Amniotic stem cell (primary cell): ENCODE measurements at regions not wholly inside any gene's neighbourhood (a gene's known extent, or its start where the extent isn't known, plus 50 kb on each side); places are given as distances from the start of the nearest gene placed in this dataset.

Experiments used
- DNase-seq: peaks from one replicate; lab custom pipeline; 2025; lab: John Stamatoyannopoulos, UW

DNA sequence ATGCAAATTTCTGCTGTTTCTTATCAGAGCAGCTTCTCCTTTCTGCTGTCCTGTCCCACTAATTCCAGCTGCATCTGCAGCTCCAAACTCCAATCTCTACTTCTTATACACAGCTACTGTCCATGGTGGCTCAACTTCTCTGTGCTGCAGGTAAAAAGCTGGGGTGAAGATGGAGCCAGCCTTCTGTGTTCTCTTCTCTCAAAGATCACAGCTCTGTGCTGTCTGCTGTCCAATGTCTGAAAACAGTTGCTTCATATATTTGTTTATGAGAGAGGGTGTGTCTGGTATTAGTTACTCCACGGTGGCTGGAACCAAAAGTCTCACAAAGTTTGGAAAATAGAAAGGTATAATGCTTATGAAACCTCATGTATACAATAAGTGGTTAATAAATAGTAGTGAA is 445.8 kb upstream of the TBX3 start:
- no peak for DNase-seq

GRCh38 chr12:115121053-115121452 is 437.1 kb upstream of the TBX3 start:
- DNase-seq, result no peak

- no peak for DNase-seq
These were observed 434.3 kb upstream of the TBX3 start for GRCh38 chr12:115118177-115118724.

GRCh38 chr12:115114140-115114539 is 430.2 kb upstream of the TBX3 start:
- no peak for DNase-seq

GRCh38 chr12:115109863-115110262 is 425.9 kb upstream of the TBX3 start:
- DNase-seq, result no peak

DNA sequence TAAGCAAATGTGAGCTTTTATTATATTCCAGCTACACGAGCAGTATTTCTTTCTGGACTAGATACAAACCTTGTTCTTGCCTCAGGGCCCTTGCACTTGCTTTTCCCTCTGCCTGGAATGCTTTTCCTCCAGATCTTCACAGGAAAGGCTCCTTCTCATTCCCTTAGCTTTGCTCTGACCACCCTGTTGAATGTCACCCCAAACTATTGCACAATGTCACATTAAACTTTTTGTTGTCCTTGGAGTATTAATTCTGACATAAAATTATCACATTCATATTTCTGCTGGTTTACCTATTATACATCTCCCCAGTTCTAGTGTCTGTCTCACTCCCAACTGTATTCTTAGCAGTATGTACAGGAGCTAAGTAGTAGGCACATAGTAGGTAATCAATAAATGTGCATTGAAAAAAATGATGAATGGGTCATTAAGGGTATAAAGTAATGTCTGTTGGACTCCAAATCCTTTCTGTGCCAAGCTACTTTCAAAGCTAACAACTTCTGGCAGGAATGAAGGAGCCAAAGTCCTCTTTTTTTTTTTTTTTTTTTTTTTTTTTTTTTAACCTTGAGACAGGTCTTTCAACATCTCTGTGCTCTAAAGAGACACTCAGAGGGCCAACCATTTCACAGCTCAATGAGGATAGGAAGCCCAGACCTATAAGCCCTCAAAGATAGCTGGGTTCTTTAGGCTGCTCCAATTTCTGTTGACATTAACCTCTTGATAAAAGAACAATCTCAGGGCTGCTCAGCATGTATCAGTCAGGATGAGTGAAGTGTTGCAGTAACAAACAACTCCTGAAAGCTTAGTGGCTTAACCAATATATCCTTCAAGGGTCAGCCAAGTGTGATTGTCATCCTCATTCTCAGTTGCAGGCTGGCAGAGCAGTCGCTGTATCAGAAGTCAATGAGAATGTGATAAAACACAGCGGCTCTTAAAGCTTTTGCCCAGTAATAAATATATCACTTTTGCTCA is 424.4 kb upstream of the TBX3 start:
- DNase-seq, result no peak

GRCh38 chr12:115103884-115104883 is 420.2 kb upstream of the TBX3 start:
- no peak for DNase-seq

DNA sequence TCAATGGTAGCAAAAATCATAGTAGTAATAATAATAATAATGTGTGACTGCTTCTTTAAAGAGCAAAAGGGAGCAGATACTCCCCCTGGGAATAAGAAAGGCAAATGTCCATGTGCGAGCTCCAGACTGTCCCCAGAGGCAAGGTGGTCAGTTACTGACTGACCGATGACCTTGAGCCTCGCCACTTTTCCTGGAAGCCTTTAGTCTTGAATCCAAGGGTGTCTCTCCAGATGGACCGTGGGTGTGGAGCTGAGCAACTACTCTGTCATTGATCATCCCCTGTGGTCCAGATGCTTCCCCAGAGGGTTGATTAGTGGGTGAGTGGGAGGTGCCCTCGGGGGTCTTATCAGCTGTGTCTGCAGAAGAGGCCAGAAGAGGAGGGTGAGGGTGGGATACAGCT is 418.5 kb upstream of the TBX3 start:
- no peak for DNase-seq

DNA sequence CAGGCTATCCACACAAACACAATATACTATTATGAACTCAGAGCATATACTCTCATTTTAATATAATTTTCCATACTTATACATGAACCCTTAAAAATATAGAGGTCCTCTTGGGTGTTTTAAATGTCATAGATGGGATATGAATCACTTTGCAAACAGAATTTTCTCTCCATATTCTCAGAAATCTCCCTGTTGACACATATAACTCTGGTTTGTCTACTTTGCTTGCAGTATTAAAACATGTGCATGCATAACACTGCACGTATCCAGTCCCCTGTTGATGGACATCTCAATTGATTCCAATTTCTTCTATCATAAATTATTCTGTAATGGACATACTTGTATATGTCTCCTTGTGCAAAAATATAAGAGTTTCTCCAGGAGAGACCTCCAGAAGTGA is 417.5 kb upstream of the TBX3 start:
- DNase-seq, result no peak

- DNase-seq, result no peak
These were observed 413.4 kb upstream of the TBX3 start for GRCh38 chr12:115097416-115097815.

- no peak for DNase-seq
These were observed 412.8 kb upstream of the TBX3 start for GRCh38 chr12:115096588-115097397.

GRCh38 chr12:115095073-115095748 is 411.2 kb upstream of the TBX3 start:
- no peak for DNase-seq

DNA sequence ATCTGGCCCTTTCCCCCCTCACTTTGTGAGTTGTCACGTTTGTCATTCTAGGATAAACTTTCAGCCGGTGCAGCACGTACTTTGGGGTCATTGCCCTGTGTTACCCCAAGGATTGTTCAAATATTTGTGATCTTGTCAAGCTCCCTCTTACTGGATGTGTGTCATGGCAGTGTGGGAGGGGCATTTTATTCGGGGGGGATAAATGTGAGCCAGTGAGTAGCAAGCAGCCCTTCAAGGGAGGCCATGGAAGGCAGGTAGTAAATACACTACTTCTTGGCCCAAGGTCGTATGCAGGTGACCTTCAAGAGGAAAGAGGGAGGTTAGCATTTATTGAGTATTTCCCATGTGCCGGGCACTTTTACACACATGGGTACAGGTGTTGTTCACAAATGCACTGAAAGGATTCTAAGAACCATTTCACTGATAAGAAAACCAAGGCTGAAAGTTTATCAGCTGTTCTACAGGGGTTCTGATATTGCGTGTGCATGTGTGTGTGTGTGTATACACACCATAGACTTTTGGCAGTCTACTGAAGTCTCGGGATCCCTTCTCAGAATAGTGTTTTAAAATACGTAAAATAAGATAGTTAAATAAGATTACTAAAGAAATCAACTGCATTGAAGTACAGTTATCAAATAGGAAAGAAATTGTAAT is 410.3 kb upstream of the TBX3 start:
- no peak for DNase-seq

DNA sequence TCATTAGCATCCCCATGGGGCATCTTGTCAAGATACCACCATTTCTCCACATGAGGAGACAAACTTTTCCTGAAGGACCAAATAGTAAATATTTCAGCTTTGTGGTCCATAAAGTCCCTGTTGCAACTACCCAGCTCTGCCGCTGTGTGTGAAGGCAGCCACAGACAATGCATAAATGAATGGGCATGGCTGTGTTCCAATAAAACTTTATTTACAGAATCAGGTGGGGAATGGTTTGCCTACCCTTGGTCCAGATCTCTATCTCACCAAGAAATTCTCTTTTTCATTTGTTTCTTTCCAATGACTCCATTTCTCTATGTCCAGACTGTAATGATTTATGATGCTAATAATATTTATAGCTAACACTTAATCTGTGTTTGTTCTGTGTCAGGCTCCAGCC is 409.3 kb upstream of the TBX3 start:
- no peak for DNase-seq

GRCh38 chr12:115090783-115091182 is 406.8 kb upstream of the TBX3 start:
- DNase-seq, result no peak

GRCh38 chr12:115088995-115089841 is 405.2 kb upstream of the TBX3 start:
- DNase-seq, result no peak

GRCh38 chr12:115088328-115088994 is 404.5 kb upstream of the TBX3 start:
- no peak for DNase-seq

- no peak for DNase-seq
These were observed 401.6 kb upstream of the TBX3 start for GRCh38 chr12:115085594-115085993.

- no peak for DNase-seq
These were observed 395.8 kb upstream of the TBX3 start for GRCh38 chr12:115079760-115080159.
